ENCODE measurements at regions not wholly inside any gene's neighbourhood (a gene's known extent, or its start where the extent isn't known, plus 50 kb on each side); places are given as distances from the start of the nearest gene placed in this dataset.

DNA sequence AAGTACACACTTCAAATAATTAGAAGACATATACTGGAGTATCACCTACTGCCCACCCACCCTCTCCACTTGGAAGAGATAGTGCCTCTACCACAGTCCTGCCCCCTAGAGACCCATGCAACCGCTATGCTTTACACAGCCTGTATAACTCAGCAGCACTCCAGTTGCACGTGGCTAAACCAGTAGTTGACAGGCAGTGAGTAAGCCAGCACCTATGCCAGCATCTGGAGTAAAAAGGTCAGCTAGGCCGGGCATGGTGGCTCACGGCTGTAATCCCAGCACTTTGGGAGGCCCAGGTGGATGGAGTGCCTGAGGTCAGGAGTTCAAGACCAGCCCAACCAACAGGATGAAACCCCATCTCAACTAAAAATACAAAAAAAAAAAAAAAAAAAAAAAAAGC, 356.4 kb downstream of the NR2F1-AS1 start:
- no peaks in the 10 kb centered on the region for H3F3A ChIP-seq (ENCODE audit: insufficient read depth, low read length)
- no peak overlapping the region for H3K27ac ChIP-seq (ENCODE audit: low read depth, low read length, poor library complexity, severe bottlenecking)
- no peaks in the 10 kb centered on the region for H3K27me3 ChIP-seq (ENCODE audit: insufficient read depth, low read length)
- H3K9ac ChIP-seq (ENCODE audit: low read length), result no peak overlapping the region
- no peak for TF ChIP-seq CTCF (IDR thresholded peaks at IDR 0.05; ENCODE audit: low read length)
- H2AFZ ChIP-seq (ENCODE audit: low read length), result no peak overlapping the region
- no peaks in the 10 kb centered on the region for H3K36me3 ChIP-seq (ENCODE audit: insufficient read depth, low read length)
- H3K9me2 ChIP-seq (ENCODE audit: low read depth, low read length), result no peaks in the 10 kb centered on the region
- no peak overlapping the region for H3K4me3 ChIP-seq (ENCODE audit: low read depth, low read length, poor library complexity, severe bottlenecking)
- H3K4me2 ChIP-seq (ENCODE audit: low read length), result no peak overlapping the region
- no peaks in the 10 kb centered on the region for H3K9me3 ChIP-seq (ENCODE audit: low read length)
- no peaks in the 10 kb centered on the region for H3K79me2 ChIP-seq (ENCODE audit: insufficient read depth, low read length)
- no peaks in the 10 kb centered on the region for H3K4me1 ChIP-seq (ENCODE audit: insufficient read depth, low read length, severe bottlenecking)
- H4K20me1 ChIP-seq (ENCODE audit: insufficient read depth, low read length), result no peaks in the 10 kb centered on the region

DNA sequence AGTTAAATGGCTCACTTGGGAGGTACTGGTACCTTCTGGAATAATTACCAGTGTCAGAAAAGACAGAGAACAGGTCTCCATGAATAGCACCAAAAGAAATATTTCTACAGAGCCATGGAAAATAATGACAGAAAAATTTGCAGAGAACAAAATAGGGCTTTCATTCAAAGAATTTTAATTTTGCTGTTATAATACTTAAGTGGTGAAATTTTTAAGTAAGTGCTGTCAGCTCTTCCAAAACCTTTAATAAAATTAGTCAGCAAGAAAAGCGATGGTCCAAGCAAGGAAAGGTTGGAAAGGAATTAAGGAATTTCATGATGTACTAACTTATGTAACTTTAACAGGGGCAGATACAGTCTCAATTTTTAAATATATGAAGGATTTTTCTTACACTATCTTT, 359.2 kb downstream of the NR2F1-AS1 start:
- Histone ChIP-seq H3K9ac (ENCODE audit: low read length) (no peak overlapping the region), H3K4me2 (ENCODE audit: low read length) (no peak overlapping the region), H3K4me3 (ENCODE audit: low read depth, low read length, poor library complexity, severe bottlenecking) (no peak overlapping the region), H3K36me3 (ENCODE audit: insufficient read depth, low read length) (no peaks in the 10 kb centered on the region), H3K27me3 (ENCODE audit: insufficient read depth, low read length) (no peaks in the 10 kb centered on the region), H2AFZ (ENCODE audit: low read length) (no peak overlapping the region), H3K79me2 (ENCODE audit: insufficient read depth, low read length) (no peaks in the 10 kb centered on the region), H4K20me1 (ENCODE audit: insufficient read depth, low read length) (no peaks in the 10 kb centered on the region), H3F3A (ENCODE audit: insufficient read depth, low read length) (no peaks in the 10 kb centered on the region), H3K4me1 (ENCODE audit: insufficient read depth, low read length, severe bottlenecking) (no peaks in the 10 kb centered on the region), H3K9me2 (ENCODE audit: low read depth, low read length) (no peaks in the 10 kb centered on the region), H3K9me3 (ENCODE audit: low read length) (no peaks in the 10 kb centered on the region), H3K27ac (ENCODE audit: low read depth, low read length, poor library complexity, severe bottlenecking) (no peak overlapping the region)
- TF ChIP-seq CTCF (IDR thresholded peaks at IDR 0.05; ENCODE audit: low read length) (no peak), EZH2 (IDR thresholded peaks at IDR 0.05; ENCODE audit: borderline replicate concordance, low read length) (no peak)

DNA sequence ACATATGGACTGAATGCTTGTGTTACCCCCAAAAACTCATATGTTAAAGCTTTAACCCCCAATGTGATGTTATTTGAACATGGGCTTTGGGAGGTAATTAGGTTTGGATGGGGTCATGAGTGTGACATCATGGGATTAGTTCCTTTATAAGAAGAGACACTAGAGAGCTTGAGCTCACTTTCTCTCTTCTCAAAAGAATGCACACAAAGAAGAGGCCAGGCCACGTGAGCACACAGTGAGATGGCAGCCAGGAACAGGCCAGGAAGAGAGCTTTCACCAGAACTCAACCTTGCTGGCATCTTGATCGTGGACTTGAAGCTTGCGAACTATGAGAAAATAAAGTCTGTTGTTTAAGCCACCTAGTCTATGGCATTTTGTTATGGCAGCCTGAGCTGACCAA, 360.6 kb downstream of the NR2F1-AS1 start:
- Histone ChIP-seq H3K27ac (ENCODE audit: low read depth, low read length, poor library complexity, severe bottlenecking) (no peak overlapping the region), H3K4me3 (ENCODE audit: low read depth, low read length, poor library complexity, severe bottlenecking) (no peak overlapping the region), H3K9me3 (ENCODE audit: low read length) (no peaks in the 10 kb centered on the region), H3K9ac (ENCODE audit: low read length) (no peak overlapping the region), H4K20me1 (ENCODE audit: insufficient read depth, low read length) (no peaks in the 10 kb centered on the region), H3K4me1 (ENCODE audit: insufficient read depth, low read length, severe bottlenecking) (no peaks in the 10 kb centered on the region), H3F3A (ENCODE audit: insufficient read depth, low read length) (no peaks in the 10 kb centered on the region), H3K27me3 (ENCODE audit: insufficient read depth, low read length) (no peaks in the 10 kb centered on the region), H3K79me2 (ENCODE audit: insufficient read depth, low read length) (no peaks in the 10 kb centered on the region), H3K9me2 (ENCODE audit: low read depth, low read length) (no peaks in the 10 kb centered on the region), H3K36me3 (ENCODE audit: insufficient read depth, low read length) (no peaks in the 10 kb centered on the region), H3K4me2 (ENCODE audit: low read length) (no peak overlapping the region), H2AFZ (ENCODE audit: low read length) (no peak overlapping the region)
- TF ChIP-seq CTCF (IDR thresholded peaks at IDR 0.05; ENCODE audit: low read length) (no peak), EZH2 (IDR thresholded peaks at IDR 0.05; ENCODE audit: borderline replicate concordance, low read length) (no peak)

Data from OCI-LY1 (cell line).